ENCODE measurements at regions not wholly inside any gene's neighbourhood (a gene's known extent, or its start where the extent isn't known, plus 50 kb on each side); places are given as distances from the start of the nearest gene placed in this dataset.

GRCh38 chr1:239952348-239953308, 139.1 kb upstream of the FMN2 start:
- TF ChIP-seq EZH2 (IDR thresholded peaks at IDR 0.05) (no peak), FOXP2 (optimal IDR thresholded peaks at IDR 0.05; ENCODE audit: control extremely low read depth, extremely low read length, insufficient read depth) (no peak)
- DNase-seq (ENCODE audit: low read depth, low spot score): no peak

GRCh38 chr1:239954836-239955235, 136.8 kb upstream of the FMN2 start:
- no peak overlapping the region for H3K9ac ChIP-seq (ENCODE audit: insufficient read length)
- TF ChIP-seq FOXP2 (optimal IDR thresholded peaks at IDR 0.05; ENCODE audit: control extremely low read depth, extremely low read length, insufficient read depth) (no peak), EZH2 (IDR thresholded peaks at IDR 0.05) (no peak), POLR2AphosphoS5 (IDR thresholded peaks at IDR 0.05; ENCODE audit: borderline replicate concordance, low read depth, low read length) (no peak)
- H3K27ac ChIP-seq: no peak overlapping the region
- no peaks in the 10 kb centered on the region for H3K9me3 ChIP-seq (ENCODE audit: low read depth, low read length)
- no peak for DNase-seq (ENCODE audit: low read depth, low spot score)
- H3K36me3 ChIP-seq (ENCODE audit: insufficient read depth, low read length): no peaks in the 10 kb centered on the region
- H3K4me3 ChIP-seq: no peak overlapping the region

More at GRCh38 chr1:239952348-239953308, 139.1 kb upstream of the FMN2 start:
- Histone ChIP-seq H3K4me3 (no peak overlapping the region), H3K27ac (no peak overlapping the region), H3K36me3 (ENCODE audit: insufficient read depth, low read length) (no peaks in the 10 kb centered on the region), H3K9me3 (ENCODE audit: low read depth, low read length) (no peaks in the 10 kb centered on the region), H3K9ac (ENCODE audit: insufficient read length) (no peak overlapping the region)

- H3K4me3 ChIP-seq: no peak overlapping the region
- H3K27ac ChIP-seq: no peak overlapping the region
- no peak overlapping the region for H3K9ac ChIP-seq (ENCODE audit: insufficient read length)
- H3K36me3 ChIP-seq (ENCODE audit: insufficient read depth, low read length): no peaks in the 10 kb centered on the region
- TF ChIP-seq FOXP2 (optimal IDR thresholded peaks at IDR 0.05; ENCODE audit: control extremely low read depth, extremely low read length, insufficient read depth) (no peak), POLR2AphosphoS5 (IDR thresholded peaks at IDR 0.05; ENCODE audit: borderline replicate concordance, low read depth, low read length) (no peak), EZH2 (IDR thresholded peaks at IDR 0.05) (no peak)
- no peaks in the 10 kb centered on the region for H3K9me3 ChIP-seq (ENCODE audit: low read depth, low read length)
- DNase-seq (ENCODE audit: low read depth, low spot score): no peak
These were observed 136.3 kb upstream of the FMN2 start for GRCh38 chr1:239955431-239955830.

GRCh38 chr1:239956263-239956662, 135.4 kb upstream of the FMN2 start:
- Histone ChIP-seq H3K9ac (ENCODE audit: insufficient read length) (no peak overlapping the region), H3K36me3 (ENCODE audit: insufficient read depth, low read length) (no peaks in the 10 kb centered on the region), H3K9me3 (ENCODE audit: low read depth, low read length) (no peaks in the 10 kb centered on the region), H3K4me3 (no peak overlapping the region), H3K27ac (no peak overlapping the region)
- TF ChIP-seq FOXP2 (optimal IDR thresholded peaks at IDR 0.05; ENCODE audit: control extremely low read depth, extremely low read length, insufficient read depth) (no peak), POLR2AphosphoS5 (IDR thresholded peaks at IDR 0.05; ENCODE audit: borderline replicate concordance, low read depth, low read length) (no peak), EZH2 (IDR thresholded peaks at IDR 0.05) (no peak)
- DNase-seq (ENCODE audit: low read depth, low spot score): no peak

- no peaks in the 10 kb centered on the region for H3K36me3 ChIP-seq (ENCODE audit: insufficient read depth, low read length)
- no peak overlapping the region for H3K27ac ChIP-seq
- DNase-seq (ENCODE audit: low read depth, low spot score): no peak
- no peaks in the 10 kb centered on the region for H3K9me3 ChIP-seq (ENCODE audit: low read depth, low read length)
- H3K9ac ChIP-seq (ENCODE audit: insufficient read length): no peak overlapping the region
- TF ChIP-seq FOXP2 (optimal IDR thresholded peaks at IDR 0.05; ENCODE audit: control extremely low read depth, extremely low read length, insufficient read depth) (no peak), POLR2AphosphoS5 (IDR thresholded peaks at IDR 0.05; ENCODE audit: borderline replicate concordance, low read depth, low read length) (no peak), EZH2 (IDR thresholded peaks at IDR 0.05) (no peak)
- H3K4me3 ChIP-seq: no peak overlapping the region
These were observed 133.6 kb upstream of the FMN2 start for GRCh38 chr1:239958063-239958462.

GRCh38 chr1:239960366-239960765, 131.3 kb upstream of the FMN2 start:
- DNase-seq (ENCODE audit: low read depth, low spot score): no peak
- Histone ChIP-seq H3K9ac (ENCODE audit: insufficient read length) (no peak overlapping the region), H3K27ac (no peak overlapping the region), H3K4me3 (no peak overlapping the region), H3K9me3 (ENCODE audit: low read depth, low read length) (no peaks in the 10 kb centered on the region), H3K36me3 (ENCODE audit: insufficient read depth, low read length) (no peaks in the 10 kb centered on the region)
- no peak for TF ChIP-seq POLR2AphosphoS5 (IDR thresholded peaks at IDR 0.05; ENCODE audit: borderline replicate concordance, low read depth, low read length)
- TF ChIP-seq EZH2 (IDR thresholded peaks at IDR 0.05): no peak
- TF ChIP-seq FOXP2 (optimal IDR thresholded peaks at IDR 0.05; ENCODE audit: control extremely low read depth, extremely low read length, insufficient read depth): no peak

GRCh38 chr1:239963856-239964255, 127.8 kb upstream of the FMN2 start:
- Histone ChIP-seq H3K4me3 (no peak overlapping the region), H3K9me3 (ENCODE audit: low read depth, low read length) (no peaks in the 10 kb centered on the region), H3K9ac (ENCODE audit: insufficient read length) (no peak overlapping the region), H3K36me3 (ENCODE audit: insufficient read depth, low read length) (no peaks in the 10 kb centered on the region), H3K27ac (no peak overlapping the region)
- no peak for DNase-seq (ENCODE audit: low read depth, low spot score)
- TF ChIP-seq FOXP2 (optimal IDR thresholded peaks at IDR 0.05; ENCODE audit: control extremely low read depth, extremely low read length, insufficient read depth): no peak
- TF ChIP-seq POLR2AphosphoS5 (IDR thresholded peaks at IDR 0.05; ENCODE audit: borderline replicate concordance, low read depth, low read length): no peak

GRCh38 chr1:239976130-239976968, 115.3 kb upstream of the FMN2 start:
- no peak overlapping the region for H3K4me3 ChIP-seq
- TF ChIP-seq EZH2 (IDR thresholded peaks at IDR 0.05) (no peak), FOXP2 (optimal IDR thresholded peaks at IDR 0.05; ENCODE audit: control extremely low read depth, extremely low read length, insufficient read depth) (no peak), POLR2AphosphoS5 (IDR thresholded peaks at IDR 0.05; ENCODE audit: borderline replicate concordance, low read depth, low read length) (no peak)
- no peak overlapping the region for H3K27ac ChIP-seq
- H3K36me3 ChIP-seq (ENCODE audit: insufficient read depth, low read length): no peaks in the 10 kb centered on the region
- no peaks in the 10 kb centered on the region for H3K9me3 ChIP-seq (ENCODE audit: low read depth, low read length)
- peak; percentile 18 for DNase-seq (ENCODE audit: low read depth, low spot score)
- H3K9ac ChIP-seq (ENCODE audit: insufficient read length): no peak overlapping the region

Data from SK-N-MC (cell line).